GM18858 (cell line): ENCODE measurements at regions not wholly inside any gene's neighbourhood (a gene's known extent, or its start where the extent isn't known, plus 50 kb on each side); places are given as distances from the start of the nearest gene placed in this dataset.

Experiments
- ATAC-seq: cut with Tn5 transposase; IDR thresholded peaks from one replicate; pipeline ENCODE4 v1.9.1; 2021; ENCODE audit not compliant: unreplicated experiment

DNA sequence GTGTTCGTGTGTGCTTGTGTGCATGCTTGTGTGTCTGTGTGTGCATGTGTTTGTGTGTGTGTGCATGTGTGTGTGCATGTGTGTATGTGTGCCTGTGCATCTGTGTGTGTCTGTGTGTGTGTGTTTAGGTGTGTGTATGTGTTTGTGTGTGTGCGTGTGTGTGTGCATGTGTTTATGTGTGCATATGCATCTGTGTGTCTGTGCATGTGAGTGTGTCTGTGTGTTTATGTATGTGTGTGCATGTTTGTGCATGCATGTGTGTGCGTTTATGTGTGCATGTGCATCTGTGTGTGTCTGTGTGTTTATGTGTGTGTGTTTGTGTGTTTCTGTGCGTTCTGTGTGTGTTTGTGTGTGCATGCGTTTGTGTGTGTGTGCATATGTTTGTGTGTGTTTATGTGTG lies 106.6 kb upstream of the TNRC6C start:
- ATAC-seq = no peak

DNA sequence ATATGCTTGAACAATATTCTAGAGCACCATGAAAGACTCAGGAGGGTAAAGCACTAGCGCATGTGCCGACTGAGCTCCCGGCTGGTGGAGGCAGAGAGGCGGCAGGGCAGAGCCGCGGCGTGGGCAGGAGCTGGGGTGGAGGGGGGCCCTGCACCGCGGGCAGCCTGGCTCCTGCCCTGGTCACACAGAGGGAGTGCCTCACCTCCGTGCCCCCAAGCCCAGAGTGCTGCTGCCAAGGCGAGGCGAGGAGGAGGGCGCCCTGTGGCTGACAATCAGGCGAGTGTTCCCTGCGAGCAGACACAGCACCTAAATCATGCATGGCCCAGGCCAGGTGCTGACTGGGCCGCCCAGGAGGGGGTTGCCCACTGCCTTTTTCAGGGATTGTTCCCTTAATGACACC lies 105.8 kb upstream of the TNRC6C start:
- no peak for ATAC-seq

DNA sequence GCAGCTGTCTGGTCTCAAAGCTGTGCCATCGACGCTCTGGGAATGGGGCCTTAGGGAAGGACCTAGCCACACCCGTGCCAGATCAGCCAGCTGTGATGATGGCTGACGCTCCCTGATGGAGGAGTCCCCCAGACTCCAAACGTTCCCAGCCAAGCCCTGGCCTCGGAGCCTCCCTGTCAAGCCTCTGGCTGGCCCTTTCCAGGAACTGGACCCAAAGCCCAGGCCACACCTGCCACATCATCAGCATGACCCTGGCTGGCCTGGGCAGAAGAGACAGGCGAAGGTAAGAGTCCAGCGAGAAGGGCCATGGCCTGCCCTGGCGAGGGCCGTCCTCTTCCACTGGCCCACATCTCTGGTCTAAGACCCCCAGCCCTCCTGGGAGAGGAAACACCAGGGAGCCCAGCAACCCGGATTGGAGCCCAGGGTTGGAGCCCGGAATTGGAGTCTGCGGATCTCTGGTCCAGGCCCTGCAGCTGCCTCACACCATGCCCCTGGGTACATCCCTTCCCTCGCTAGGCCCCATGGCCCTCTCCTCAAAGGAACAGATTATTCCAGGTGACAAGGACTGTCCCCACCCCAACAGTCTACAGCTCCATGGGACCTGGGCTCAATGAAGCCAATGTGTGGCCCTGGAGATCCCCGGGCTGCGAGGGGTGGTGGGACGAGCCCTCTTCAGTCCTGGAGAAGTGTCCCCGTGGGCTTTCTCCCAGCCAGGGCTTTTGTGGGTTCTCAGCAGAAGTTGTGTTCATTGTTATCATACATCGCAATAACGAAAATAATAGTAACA lies 105.1 kb upstream of the TNRC6C start:
- no peak for ATAC-seq

DNA sequence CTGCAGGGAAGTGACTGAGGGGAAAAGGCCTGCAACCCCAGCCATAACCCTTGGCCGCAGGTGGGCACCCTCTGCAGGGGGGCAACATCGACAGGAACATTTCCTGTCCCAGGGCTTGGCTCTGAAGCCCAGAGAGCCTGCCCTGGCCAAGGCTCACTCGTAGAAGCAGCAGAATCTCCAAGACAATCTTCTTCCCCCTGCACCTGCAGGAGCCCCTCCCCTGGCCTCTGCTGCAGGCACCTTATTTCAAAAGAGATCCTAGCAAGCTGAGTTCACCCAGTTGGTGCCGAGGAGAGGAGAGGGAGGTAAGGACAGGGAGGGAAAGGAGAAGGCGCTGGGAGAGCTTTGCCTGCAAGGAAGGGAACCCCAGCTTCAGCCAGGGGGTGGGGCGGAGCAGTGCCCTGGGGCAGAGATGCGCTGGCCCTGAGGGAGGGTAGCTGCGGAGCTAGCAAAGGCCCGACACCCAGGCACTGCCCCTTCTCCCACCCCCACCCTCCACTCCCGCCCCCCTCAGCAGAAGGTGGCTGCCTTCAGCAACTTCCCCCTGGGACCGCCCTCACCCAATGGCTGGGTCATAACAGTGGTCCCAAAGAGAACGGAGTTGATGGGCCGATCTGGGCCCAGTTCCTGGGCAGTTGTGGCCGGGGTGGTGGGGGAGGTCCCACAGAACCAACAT lies 104.3 kb upstream of the TNRC6C start:
- no peak for ATAC-seq

DNA sequence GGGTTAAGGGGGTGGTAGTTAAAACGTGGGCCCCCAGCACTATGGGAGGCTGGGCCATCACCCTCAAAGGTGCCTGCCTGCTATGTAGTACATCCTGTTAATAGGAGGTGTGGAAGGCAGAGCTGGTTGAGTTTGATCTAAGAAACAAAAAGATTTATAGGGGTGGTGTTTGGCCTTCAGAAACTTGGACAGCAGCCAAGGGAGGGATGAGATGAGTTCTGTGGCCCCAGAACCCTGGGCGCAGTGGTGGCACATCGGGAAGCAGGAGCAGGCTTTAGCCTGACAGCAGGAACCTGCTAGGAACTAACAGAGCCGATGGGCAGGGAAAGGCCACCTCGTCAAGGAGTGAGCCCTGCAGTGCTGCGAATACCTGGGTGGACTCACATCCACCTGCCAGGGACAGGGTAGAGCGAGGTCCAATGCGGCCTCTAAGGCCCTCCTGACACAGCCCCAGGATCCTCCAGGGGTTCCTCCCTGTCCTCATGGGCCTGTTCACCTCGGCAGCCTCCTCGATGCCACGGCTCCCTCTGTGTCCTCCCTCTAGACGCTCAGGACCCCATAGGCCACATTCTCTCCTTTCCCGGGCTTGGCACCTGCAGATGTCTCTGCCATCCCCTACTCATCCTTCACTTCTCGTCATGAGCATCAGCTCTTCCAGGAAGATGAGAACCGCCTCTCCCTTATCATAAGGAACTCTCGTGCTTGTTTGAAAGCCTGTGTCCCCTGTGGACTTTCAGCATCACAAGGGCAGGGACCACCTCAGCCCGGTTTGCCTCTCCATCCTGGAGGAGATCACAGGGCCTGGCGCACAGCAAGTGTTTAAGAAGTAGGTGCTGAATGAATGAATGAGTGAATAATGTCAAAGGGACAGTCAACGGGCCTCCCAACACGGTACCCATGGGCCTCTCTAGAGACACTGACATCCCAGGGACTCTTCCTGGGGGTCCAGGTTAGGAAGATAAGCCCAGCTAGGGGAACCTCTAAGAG lies 103.5 kb upstream of the TNRC6C start:
- ATAC-seq = no peak

DNA sequence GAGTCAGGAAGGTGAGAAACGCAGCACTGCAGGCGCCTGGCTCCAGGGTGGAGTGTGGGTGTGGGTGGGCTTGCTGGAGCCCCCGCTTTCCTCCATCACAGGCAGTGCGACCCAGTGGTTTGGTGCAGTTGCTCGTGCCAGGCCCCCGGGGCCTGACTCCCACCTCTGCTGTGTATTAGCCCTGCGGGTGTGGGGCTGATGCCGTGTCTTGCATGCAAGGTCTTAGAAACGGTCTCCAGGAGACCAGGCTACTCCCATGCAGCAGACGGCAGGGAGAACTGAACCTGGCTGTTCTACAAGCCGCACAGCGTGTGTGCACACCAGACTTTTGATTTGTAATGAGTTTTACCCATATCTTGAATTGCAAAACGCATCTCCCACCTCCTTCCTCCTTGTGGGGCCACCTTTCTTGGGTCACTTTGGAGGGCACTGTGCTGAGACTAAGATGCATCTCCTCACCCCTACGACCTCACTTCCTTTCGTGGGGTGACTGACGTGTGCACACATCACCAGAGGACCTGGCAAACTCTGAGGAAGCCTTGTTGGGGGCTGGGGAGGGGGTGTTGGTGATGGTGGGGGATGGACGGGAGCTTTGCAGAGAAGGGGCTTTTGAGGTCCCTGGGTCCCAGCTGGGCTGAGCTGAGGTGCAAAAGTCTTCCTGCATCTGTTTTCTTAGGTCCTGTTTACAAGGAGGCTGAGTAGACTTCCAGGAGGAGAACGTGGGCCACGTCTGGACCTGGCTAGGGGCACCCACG lies 101.8 kb upstream of the TNRC6C start:
- no peak for ATAC-seq

DNA sequence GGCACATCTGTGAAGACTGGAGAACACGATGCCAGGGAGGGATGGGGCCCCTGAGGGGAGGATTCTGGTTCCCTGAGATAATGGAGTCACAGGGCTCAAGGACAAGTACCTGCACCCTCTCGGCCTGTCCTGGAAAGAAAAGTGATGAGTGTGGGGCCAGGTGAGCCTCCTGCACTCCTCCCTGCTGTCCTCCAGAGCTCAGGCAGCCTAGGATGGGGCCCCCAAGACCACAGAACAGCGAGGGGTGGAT lies 101.3 kb upstream of the TNRC6C start:
- ATAC-seq = no peak

DNA sequence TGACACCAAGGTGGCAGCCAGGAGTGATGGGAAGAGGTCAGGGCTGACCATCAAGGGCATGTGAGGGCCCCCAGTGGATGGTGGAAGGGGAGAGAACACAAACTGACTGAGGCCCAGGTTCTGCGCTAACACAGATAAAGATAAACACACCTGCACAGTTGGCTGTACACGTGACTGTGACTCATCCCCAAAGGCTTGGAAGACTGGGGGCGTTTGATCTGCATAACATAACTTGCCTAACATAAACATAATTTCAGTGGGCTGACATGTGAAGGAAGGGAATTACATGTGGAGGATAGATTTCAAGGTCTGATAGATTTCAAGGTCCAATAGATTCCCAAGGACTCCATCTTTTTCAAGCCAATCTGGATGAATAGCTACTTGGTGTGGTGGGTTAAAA lies 100.9 kb upstream of the TNRC6C start:
- no peak for ATAC-seq

DNA sequence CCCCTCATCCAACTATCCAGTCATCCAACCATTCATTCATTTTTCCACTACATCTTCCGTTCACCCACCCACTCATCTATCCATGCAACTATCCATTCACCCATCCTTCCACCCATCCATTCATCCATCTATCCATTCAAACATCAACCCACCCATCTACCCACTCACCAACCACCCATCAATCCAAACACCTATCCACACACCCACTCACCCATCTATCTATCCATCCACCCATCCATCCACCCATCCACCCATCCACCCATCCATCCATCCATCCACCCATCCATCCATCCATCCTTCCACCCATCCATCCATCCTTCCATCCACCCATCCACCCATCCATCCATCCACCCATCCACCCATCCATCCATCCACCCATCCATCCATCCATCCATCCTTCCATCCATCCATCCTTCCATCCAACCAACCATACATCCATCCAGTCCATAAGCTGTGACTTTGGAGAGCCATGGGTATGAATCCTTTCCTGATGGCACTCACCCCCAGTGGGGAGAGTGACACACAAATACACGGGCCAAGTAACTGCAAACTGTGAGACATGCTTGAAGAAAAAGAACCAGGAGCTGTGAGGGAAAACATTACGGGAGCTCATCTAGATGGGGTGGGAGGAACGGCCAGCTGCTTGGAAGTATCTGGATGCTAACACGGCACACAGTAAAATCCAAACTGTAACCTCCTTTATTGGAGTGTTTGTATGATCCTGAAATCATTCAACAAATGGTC lies 100.0 kb upstream of the TNRC6C start:
- no peak for ATAC-seq

DNA sequence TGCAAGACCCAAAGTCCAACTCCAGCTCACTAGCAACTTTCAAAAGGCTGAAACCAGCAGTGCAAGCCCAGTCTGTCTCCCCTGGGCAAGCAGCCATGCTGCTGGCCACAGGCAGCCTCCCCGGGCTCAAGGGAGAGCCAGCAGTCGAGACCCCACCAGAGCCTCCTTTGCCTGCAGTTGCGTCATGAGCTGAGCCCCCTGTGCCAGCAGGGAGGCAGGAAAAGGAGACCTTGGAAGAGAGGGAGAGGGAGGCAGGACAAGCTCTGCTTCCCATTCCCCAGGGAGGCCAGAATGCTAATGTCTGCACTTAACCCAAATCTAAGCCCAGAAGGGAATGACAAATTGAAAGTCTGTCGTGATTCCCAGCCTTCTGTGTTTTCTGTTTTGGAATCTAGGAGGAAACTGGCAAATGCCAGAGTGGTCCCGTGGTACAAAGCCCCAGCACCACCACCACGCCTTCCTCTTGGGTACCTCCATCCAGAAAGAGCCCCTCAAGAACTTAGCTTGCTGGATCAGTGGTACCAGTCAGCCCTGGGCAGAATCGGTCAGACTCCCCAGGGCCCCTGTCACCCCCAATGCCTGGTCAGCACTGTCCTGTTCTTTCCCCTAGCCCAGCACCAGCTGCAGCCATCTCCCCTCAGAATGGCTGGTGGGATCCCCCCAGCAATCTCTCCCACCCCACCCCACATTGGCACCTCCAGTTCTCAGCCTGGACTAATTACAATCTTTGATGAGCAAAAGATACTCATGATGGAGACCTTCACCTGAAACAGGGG lies 99.3 kb upstream of the TNRC6C start:
- no peak for ATAC-seq

DNA sequence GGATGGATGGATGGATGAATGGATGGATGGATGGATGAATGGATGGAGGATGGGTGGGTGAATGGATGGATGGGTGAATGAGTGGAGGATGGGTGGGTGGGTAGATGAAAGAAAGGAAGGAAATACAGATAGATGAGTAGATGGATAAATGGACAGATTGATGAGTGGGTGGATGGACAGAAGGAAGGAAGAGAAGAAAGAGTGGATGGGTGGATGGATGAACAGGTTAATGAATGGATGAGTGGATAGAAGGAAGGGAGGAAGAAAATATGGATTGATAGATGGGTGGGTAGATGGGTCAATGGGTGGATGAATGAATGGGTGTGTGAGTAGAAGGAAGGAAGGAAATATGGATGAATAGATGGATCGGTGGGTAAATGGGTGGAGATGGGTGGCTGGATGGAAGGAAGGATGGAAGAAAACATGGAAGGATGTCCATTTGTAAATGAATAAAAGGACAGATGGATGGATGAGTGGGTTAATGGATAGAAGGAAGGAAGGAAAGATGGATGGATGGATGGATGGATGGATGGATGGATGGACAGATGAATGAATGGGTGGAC lies 97.3 kb upstream of the TNRC6C start:
- ATAC-seq = no peak

DNA sequence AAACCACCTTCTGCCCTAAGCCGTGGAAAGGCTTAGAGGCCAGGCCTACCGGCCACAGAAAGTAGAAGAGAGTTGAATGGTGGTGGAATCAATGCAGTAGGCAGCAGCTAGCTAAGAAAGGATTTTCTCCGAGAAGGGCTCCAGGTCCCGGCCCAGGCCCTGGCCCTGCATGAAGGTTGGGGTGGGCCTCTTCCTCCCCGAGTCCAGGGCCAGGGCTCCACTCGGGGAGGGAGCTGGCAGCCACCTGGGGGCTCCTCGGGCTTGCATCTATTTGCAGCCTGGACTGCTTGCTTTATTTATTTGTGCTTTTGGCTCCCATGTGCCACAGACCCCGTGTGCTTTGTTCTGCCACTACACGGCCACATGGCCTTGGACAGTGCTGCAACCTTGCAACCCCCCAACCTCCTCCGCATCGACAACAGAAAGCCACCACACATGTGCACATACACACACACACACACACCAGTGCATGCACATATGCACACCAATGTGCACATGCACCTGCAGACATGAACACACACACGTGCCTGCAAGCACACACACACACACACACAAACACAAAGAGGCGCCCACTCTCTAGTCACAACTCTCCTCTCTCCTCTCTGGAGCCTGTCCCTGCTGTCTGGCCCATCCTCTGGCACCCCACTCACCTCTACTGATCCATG lies 96.4 kb upstream of the TNRC6C start:
- no peak for ATAC-seq

DNA sequence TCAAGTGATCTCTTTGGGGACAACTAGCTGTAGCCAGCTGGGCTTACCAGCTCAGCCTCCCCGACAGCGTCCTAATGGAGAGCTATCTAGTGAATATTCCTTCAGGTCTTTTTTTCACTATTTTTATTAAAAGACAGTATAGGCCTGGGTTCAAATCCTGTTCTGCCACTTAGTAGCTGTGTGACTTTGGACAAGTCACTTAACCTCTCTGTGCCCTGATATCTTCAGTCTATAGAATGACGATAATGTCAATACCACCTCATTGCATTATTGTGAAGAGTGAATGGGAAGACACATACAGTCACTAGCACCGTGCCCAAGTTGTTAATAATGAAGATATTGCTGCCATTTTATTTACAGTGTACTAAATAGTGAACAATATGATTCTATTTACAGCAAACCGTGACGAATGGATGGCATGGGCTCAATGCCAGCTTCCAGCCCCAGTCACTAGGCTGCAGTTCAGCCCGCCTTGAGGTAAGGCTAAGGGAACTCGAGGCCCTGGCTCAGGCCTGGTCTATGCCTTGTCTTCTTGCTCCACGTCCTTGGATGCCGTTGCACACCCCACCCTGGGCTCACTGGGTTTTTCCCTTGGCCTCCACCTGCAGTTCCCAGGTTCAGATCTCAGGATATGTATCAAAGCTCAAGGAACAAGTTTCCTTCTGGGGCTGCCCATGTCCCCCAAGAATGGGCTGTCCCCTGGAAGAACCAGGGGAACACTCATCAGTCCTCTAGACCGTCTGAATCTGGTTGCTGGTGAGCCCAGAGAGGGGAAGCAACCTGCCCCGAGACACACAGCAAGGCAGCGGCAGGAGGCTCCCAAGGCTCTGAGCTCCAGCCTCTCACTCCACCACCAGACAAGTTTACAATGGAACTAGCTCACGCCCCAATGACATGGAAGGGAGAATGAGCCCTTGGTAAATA lies 95.4 kb upstream of the TNRC6C start:
- ATAC-seq = no peak

DNA sequence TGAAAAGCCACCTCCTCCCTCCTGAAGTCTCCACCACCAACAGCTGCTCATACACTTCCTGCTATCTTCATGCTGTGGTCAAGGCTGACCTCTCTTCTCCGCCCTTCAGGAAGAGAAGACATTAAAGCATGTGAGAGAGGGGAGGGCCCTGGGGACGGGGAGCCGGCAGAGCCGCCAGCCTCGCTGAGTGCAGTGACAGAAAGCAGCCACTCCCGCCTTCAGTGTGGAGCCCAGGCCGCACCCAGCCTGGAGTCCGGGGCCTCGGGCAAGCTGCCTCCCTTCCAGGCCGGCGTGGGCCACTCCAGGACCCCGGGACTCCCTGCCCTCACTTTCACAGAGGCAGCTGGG lies 94.7 kb upstream of the TNRC6C start:
- no peak for ATAC-seq

DNA sequence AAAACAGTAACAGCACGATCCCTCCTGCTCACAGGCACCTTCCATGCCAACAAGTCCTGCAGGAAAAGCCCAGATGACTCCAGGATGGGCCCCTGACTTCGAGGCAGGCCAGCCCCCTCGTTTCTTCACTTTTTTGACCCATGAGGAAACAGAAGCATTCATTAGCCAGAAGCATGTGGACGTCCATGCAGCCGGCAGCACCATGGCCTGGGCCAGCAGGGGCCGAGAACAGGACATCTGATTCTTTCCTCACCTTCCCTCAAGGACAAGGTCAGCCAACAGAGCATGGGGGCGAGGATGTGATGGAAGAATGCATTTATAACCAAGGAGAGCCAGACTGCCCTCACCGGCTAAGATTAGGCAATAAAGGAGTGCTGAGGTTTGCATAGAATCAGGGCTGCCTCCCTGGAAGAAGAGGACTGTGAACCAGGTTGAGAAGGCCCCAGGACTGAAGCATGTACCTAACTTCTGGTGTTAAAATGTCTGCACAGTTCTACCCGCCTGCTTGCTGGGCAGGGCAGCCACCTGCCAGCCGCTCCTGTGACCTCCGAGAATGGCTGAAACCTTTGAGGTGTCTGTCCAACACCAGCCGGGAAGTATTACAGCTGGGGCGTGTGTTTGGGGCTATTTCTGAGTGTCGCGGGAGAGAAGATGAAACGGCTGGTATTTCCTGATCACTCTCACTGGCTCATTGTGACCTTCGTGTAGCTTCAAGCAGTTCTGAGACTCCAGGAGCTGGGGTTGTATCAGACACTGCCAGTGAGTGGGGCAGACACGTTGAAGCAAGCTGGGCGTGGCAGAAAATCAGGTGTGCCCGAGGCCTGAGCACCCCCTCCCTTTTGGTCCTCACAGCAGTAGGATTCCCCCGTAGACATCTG lies 94.0 kb upstream of the TNRC6C start:
- no peak for ATAC-seq

DNA sequence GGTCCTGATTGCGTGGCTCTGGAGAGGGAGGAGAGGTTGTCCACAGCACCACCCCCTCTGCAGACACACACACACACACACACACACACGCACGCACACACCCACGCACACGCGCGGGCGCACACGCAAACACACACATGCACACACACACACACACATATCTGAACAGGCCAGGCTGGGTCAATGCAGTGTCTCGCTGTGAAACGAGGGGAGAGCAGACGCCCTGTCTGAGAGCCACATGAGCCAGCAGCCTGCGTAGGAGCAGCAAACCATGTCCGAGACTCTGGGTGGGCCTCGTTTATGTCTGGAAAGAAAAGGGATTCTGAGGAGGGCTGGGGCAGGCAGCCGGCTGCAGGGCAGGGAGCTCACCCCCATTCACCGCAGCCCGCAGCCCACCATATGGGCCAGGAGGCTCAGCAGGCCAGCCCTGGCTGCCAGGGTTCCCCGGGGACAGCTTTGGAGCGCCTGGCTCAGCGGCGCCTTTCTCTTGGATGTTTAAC lies 93.3 kb upstream of the TNRC6C start:
- no peak for ATAC-seq

DNA sequence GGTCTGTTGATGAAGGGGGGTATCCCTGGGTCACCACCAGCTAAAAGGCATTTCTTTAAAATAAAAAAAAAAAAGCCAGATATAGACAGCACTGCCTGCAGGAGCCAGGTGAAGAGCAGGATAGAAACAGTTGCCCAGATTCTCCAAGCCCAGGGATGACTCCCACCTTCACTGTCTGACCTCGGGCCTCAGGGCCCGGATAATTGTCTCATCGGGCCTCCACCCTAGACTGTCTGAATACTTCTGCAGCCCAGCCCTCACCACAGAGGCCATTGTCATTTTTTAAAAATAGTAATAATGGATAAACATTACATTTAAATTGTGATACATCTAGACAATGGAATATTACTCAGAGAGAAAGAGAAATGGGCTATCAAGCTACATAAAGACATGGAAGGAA lies 92.8 kb upstream of the TNRC6C start:
- no peak for ATAC-seq
